Stomach (tissue), 8 donors: ENCODE measurements at regions not wholly inside any gene's neighbourhood (a gene's known extent, or its start where the extent isn't known, plus 50 kb on each side); places are given as distances from the start of the nearest gene placed in this dataset.

Experiments
- DNase-seq, 2 donors: peaks; one replicate each; pipeline versions ENCODE4 v3.0.0 to v3.0.0-alpha.2; 2013 to 2019
- H3K27ac ChIP-seq, 5 donors: fragments of 200-600 bp in 4 of 5; sonication (generic) in 4 of 5; one replicate each; pipeline ENCODE4 v1.5.1; 2013 to 2019; ENCODE audit warnings: mild to moderate bottlenecking in 1 of 5, moderate library complexity in 1 of 5
- H3K27me3 ChIP-seq, 3 donors: fragments of 200-600 bp; sonication (generic); one replicate each; pipeline ENCODE4 v1.5.1; 2017 to 2019; ENCODE audit warnings: mixed run types in 1 of 3
- H3K36me3 ChIP-seq, 4 donors: fragments of 200-600 bp; sonication (generic); 1 replicate in 3 of 4; 2 replicates in 1 of 4; pipeline ENCODE4 v1.5.1; 2016 to 2019
- H3K4me1 ChIP-seq, 4 donors: fragments of 200-600 bp; sonication (generic); one replicate each; pipeline ENCODE4 v1.5.1; 2016 to 2019
- H3K4me3 ChIP-seq, 4 donors: fragments of 200-600 bp; sonication (generic) in 3 of 4; one replicate each; pipeline ENCODE4 v1.5.1; 2016 to 2019; ENCODE audit warnings: mild to moderate bottlenecking in 1 of 4
- H3K9me3 ChIP-seq, 4 donors: fragments of 200-600 bp; sonication (generic); one replicate each; pipeline ENCODE4 v1.5.1; 2016 to 2019
- EP300 ChIP-seq: sonication (generic); formaldehyde crosslinking; IDR thresholded peaks from one replicate; pipeline ENCODE4 v1.6.1; 2017; ENCODE audit warnings: antibody characterized with exemption
- POLR2A ChIP-seq, 4 donors: fragments of 450-650 bp; IDR thresholded peaks; one replicate each; pipeline ENCODE4 v1.6.1; 2016; ENCODE audit warnings: antibody characterized with exemption in 4 of 4, control low read depth in 2 of 4, mild to moderate bottlenecking in 1 of 4, moderate library complexity in 1 of 4
- POLR2AphosphoS5 ChIP-seq, 3 donors: sonication (generic); formaldehyde crosslinking; IDR thresholded peaks; one replicate each; pipeline ENCODE4 v1.6.1; 2016; ENCODE audit warnings: antibody characterized with exemption in 3 of 3
- WGBS, 5 donors: extraction: QIAGEN DNeasy Blood & Tissue Kit in 3 of 5; methylation state at CpG; one replicate each; pipeline versions ENCODE4 v1.1.5 to v1.1.7; 2013 to 2018; 5-methylcytosine and 5-hydroxymethylcytosine counted together
- intact Hi-C: fragments of 100-400 bp; cut with DNase I; formaldehyde crosslinking; loops from one replicate; pipeline ENCODE4 v1.15.1; 2023; ENCODE audit warnings: low total_unique reads
- TF ChIP-seq, protein P1 (sequence below), 7 experiments: fragments of 450-650 bp in 4 of 7; fragments of 200-600 bp in 3 of 7; sonication (generic) in 3 of 7; IDR thresholded peaks; one replicate each; pipeline ENCODE4 v1.5.1; 2016 to 2019; ENCODE audit warnings: antibody characterized with exemption in 7 of 7, control low read depth in 2 of 7, mild to moderate bottlenecking in 1 of 7
- donor health status: healthy with polysubstance abuse.
- donor health status: Bipolar disorder and iron deficiency.
- donor health status: healthy.

DNA sequence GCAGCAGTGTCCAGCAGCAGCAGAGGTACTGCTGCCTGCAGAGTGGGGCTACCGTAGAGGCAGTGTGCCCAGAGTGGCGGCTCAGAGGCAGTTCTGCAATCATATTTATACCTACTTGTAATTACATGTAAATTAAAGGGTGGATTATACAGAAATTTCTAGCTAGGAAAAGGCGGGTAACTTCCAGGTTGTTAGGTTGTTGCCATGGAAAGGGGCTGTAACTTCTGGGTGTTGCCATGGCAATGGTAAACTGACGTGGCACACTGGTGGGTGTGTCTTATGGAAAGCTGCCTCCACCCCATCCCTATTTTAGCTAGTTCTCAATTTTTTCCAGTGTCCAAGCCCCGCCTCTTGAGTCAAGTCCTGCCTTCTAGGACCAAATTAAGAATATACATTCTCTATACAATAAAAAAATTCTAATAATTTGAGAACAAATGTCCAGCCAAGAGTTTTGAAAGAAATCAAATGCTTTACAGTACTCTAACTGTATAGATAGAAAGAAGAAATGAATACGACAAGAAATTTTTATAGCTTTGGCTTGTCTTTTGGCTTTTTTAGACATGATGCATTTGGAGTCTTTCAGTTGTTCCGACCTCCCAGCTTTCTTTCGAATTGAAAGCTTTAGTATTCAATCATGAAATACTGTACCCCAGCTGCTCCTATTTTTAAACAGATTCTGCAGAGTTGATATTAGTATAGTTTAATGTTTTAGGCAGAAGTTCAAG is 816.6 kb downstream of the DIAPH3 start:
- H3K4me1 ChIP-seq = peaks cover 0 to 28% (median under 1%) of the 10 kb centered on the region in 4 donors
- peak overlapping the region in 1 of 5 donors; percentile 20 for H3K27ac ChIP-seq
- no peak overlapping the region for H3K4me3 ChIP-seq
- no peaks in the 10 kb centered on the region for H3K36me3 ChIP-seq
- 55 to 81% (median 61%) methylated on average over 8 of the region's 8 CpGs for WGBS, 5 donors
- no peak for TF ChIP-seq POLR2AphosphoS5 (IDR thresholded peaks at IDR 0.05)
- TF ChIP-seq, protein P1, sequence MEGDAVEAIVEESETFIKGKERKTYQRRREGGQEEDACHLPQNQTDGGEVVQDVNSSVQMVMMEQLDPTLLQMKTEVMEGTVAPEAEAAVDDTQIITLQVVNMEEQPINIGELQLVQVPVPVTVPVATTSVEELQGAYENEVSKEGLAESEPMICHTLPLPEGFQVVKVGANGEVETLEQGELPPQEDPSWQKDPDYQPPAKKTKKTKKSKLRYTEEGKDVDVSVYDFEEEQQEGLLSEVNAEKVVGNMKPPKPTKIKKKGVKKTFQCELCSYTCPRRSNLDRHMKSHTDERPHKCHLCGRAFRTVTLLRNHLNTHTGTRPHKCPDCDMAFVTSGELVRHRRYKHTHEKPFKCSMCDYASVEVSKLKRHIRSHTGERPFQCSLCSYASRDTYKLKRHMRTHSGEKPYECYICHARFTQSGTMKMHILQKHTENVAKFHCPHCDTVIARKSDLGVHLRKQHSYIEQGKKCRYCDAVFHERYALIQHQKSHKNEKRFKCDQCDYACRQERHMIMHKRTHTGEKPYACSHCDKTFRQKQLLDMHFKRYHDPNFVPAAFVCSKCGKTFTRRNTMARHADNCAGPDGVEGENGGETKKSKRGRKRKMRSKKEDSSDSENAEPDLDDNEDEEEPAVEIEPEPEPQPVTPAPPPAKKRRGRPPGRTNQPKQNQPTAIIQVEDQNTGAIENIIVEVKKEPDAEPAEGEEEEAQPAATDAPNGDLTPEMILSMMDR (IDR thresholded peaks at IDR 0.05) = no peak
- no peak for TF ChIP-seq POLR2A (IDR thresholded peaks at IDR 0.05)
- no peak for TF ChIP-seq EP300
- intact Hi-C loops = no loop called here
- no peaks in the 10 kb centered on the region for H3K27me3 ChIP-seq
- peak in 1 of 2 donors; percentile 79 for DNase-seq
- no peaks in the 10 kb centered on the region for H3K9me3 ChIP-seq

GRCh38 chr13:59348617-59349016 is 815.1 kb downstream of the DIAPH3 start:
- Histone ChIP-seq H3K36me3 (no peaks in the 10 kb centered on the region), H3K9me3 (no peaks in the 10 kb centered on the region), H3K27ac (no peak overlapping the region), H3K27me3 (no peaks in the 10 kb centered on the region), H3K4me3 (no peak overlapping the region), H3K4me1 (peaks cover 0 to 40% (median 9%) of the 10 kb centered on the region in 4 donors)
- TF ChIP-seq POLR2AphosphoS5 (IDR thresholded peaks at IDR 0.05) = no peak
- TF ChIP-seq EP300 = no peak
- TF ChIP-seq, protein P1 (IDR thresholded peaks at IDR 0.05) = no peak
- no peak for TF ChIP-seq POLR2A (IDR thresholded peaks at IDR 0.05)
- intact Hi-C loops = no loop called here
- 2 to 40% (median 23%) methylated on average over 1 of the region's 1 CpG for WGBS, 5 donors
- DNase-seq = no peak

- DNase-seq = no peak
- Histone ChIP-seq H3K9me3 (no peaks in the 10 kb centered on the region), H3K27ac (no peak overlapping the region), H3K36me3 (no peaks in the 10 kb centered on the region), H3K4me1 (peaks cover 0 to 32% (median 17%) of the 10 kb centered on the region in 4 donors), H3K4me3 (no peak overlapping the region), H3K27me3 (no peaks in the 10 kb centered on the region)
- no peak for TF ChIP-seq EP300
- no peak for TF ChIP-seq POLR2A (IDR thresholded peaks at IDR 0.05)
- no peak for TF ChIP-seq POLR2AphosphoS5 (IDR thresholded peaks at IDR 0.05)
- TF ChIP-seq, protein P1 (IDR thresholded peaks at IDR 0.05) = no peak
- 35 to 60% (median 50%) methylated on average over 2 of the region's 2 CpGs for WGBS, 5 donors
- intact Hi-C loops = no loop called here
Observed at GRCh38 chr13:59352600-59352999, 811.1 kb downstream of the DIAPH3 start.

GRCh38 chr13:59354665-59355369 is 808.9 kb downstream of the DIAPH3 start:
- no peaks in the 10 kb centered on the region for H3K9me3 ChIP-seq
- no peak overlapping the region for H3K4me3 ChIP-seq
- no peaks in the 10 kb centered on the region for H3K27me3 ChIP-seq
- intact Hi-C loops = no loop called here
- peak overlapping the region in 1 of 5 donors; percentile 26 for H3K27ac ChIP-seq
- no peak for DNase-seq
- H3K36me3 ChIP-seq = no peaks in the 10 kb centered on the region
- H3K4me1 ChIP-seq = peaks cover 0 to 32% (median 17%) of the 10 kb centered on the region in 4 donors
- WGBS, 5 donors = 85 to 97% (median 92%) methylated on average over 3 of the region's 3 CpGs
- TF ChIP-seq EP300 (no peak), POLR2A (IDR thresholded peaks at IDR 0.05) (no peak), POLR2AphosphoS5 (IDR thresholded peaks at IDR 0.05) (no peak)
- TF ChIP-seq, protein P1 (IDR thresholded peaks at IDR 0.05) = no peak
